ENCODE measurements at regions not wholly inside any gene's neighbourhood (a gene's known extent, or its start where the extent isn't known, plus 50 kb on each side); places are given as distances from the start of the nearest gene placed in this dataset.

GRCh38 chr3:191962324-191962723, 501.4 kb downstream of the PYDC2 start:
- no peak for TF ChIP-seq CTCF (IDR thresholded peaks at IDR 0.05)
- no peak for TF ChIP-seq POLR2A (IDR thresholded peaks at IDR 0.05)

Measured in lower leg skin (tissue), 3 donors.